ENCODE measurements at regions not wholly inside any gene's neighbourhood (a gene's known extent, or its start where the extent isn't known, plus 50 kb on each side); places are given as distances from the start of the nearest gene placed in this dataset.

GRCh38 chr6:167397712-167398111 is 72.8 kb downstream of the TTLL2 start:
- H3K9me3 Mint-ChIP-seq = peaks cover 0 to 1% (median 0%) of the 10 kb centered on the region in 7 donors
- intact Hi-C loops (cut with micrococcal nuclease) = no loop called here
- Histone ChIP-seq H3K4me3 (replicated peaks in 1 of 3; ENCODE audit: low read depth in 2 of 3, low read length in 3 of 3) (no peak overlapping the region), H3K4me2 (replicated peaks; ENCODE audit: extremely low read depth, low read length, poor library complexity, severe bottlenecking) (no peak overlapping the region), H4K20me1 (ENCODE audit: insufficient read depth, low read length) (no peaks in the 10 kb centered on the region), H3K4me1 (ENCODE audit: control insufficient read depth in 1 of 2, insufficient read depth in 2 of 2, low read length in 2 of 2) (no peaks in the 10 kb centered on the region), H3K27me3 (ENCODE audit: control insufficient read depth in 2 of 2, insufficient read depth in 2 of 2, low read length in 2 of 2) (no peaks in the 10 kb centered on the region), H3K27ac (ENCODE audit: low read depth in 1 of 2, low read length in 2 of 2) (no peak overlapping the region), H2AFZ (ENCODE audit: insufficient read depth, low read depth, low read length, poor library complexity, severe bottlenecking) (no peak overlapping the region), H3K9ac (ENCODE audit: insufficient read depth, low read length, poor library complexity, severe bottlenecking) (no peak overlapping the region), H3K36me3 (replicated peaks in 1 of 2; ENCODE audit: control insufficient read depth in 1 of 2, insufficient read depth in 2 of 2, low read length in 2 of 2) (no peaks in the 10 kb centered on the region), H3K79me2 (ENCODE audit: insufficient read depth, low read length) (no peaks in the 10 kb centered on the region), H3K9me3 (replicated peaks in 1 of 2; ENCODE audit: control insufficient read depth in 1 of 2, insufficient read depth in 1 of 2, low read length in 2 of 2) (no peaks in the 10 kb centered on the region)
- H3K27me3 Mint-ChIP-seq (ENCODE audit: low read depth in 3 of 3) = peaks cover 3 to 12% (median 5%) of the 10 kb centered on the region in 3 donors
- H3K4me1 Mint-ChIP-seq = no peaks in the 10 kb centered on the region
- H3K27ac Mint-ChIP-seq = no peak overlapping the region
- no peak overlapping the region for H3K4me3 Mint-ChIP-seq
- no CpG with 5 or more reads among the region's 6 CpGs for WGBS (ENCODE audit: insufficient coverage)
- DNase-seq = no peak
- no peaks in the 10 kb centered on the region for H3K36me3 Mint-ChIP-seq
- no peak for TF ChIP-seq CTCF (IDR thresholded peaks at IDR 0.05)

DNA sequence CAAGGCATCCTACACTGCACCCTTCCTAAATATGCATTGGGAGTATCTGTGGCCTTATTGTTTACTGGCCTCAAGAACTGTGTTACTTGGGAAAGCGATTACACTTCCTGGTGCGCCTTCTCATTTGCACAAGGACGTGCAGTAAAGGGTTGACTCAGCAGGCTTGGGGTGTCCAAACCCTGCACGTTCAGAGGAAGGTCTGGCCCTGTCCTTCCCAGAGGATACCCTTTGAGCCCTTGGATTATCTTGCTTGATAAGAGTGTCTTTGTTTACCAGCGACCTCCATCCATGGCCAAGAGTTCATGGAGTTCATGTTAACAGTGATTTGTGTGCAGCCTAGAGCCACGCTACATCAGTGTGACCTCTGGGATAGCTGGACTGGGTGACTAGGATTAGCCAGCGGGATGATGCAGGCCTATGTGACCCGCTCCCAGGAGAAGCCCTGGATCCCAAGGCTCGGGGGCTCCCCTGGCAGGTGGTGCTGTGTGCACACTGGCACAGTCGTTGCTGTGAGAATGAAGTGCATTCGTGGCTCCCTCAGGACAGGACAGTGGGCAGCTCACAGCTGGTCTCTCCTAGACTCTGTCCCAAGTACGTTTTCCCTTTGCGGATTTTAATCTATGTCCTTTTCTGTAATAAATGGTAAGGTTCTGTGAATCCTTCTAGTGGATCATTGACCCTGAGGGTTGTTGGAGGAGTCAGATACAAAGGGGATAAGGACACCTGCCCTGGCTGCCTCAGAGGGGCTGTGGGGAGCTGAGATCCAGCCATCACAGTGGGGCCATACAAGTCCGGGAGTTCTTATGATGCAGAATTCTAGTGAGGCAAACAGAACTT is 73.5 kb downstream of the TTLL2 start:
- WGBS (ENCODE audit: insufficient coverage) = 87% methylated on average over 11 of the region's 14 CpGs
- Histone ChIP-seq H3K36me3 (replicated peaks in 1 of 2; ENCODE audit: control insufficient read depth in 1 of 2, insufficient read depth in 2 of 2, low read length in 2 of 2) (no peaks in the 10 kb centered on the region), H3K9me3 (replicated peaks in 1 of 2; ENCODE audit: control insufficient read depth in 1 of 2, insufficient read depth in 1 of 2, low read length in 2 of 2) (no peaks in the 10 kb centered on the region), H3K27ac (ENCODE audit: low read depth in 1 of 2, low read length in 2 of 2) (no peak overlapping the region), H3K4me3 (replicated peaks in 1 of 3; ENCODE audit: low read depth in 2 of 3, low read length in 3 of 3) (no peak overlapping the region), H3K79me2 (ENCODE audit: insufficient read depth, low read length) (no peaks in the 10 kb centered on the region), H4K20me1 (ENCODE audit: insufficient read depth, low read length) (no peaks in the 10 kb centered on the region), H3K27me3 (ENCODE audit: control insufficient read depth in 2 of 2, insufficient read depth in 2 of 2, low read length in 2 of 2) (no peaks in the 10 kb centered on the region), H3K9ac (ENCODE audit: insufficient read depth, low read length, poor library complexity, severe bottlenecking) (no peak overlapping the region), H2AFZ (ENCODE audit: insufficient read depth, low read depth, low read length, poor library complexity, severe bottlenecking) (no peak overlapping the region), H3K4me1 (ENCODE audit: control insufficient read depth in 1 of 2, insufficient read depth in 2 of 2, low read length in 2 of 2) (no peaks in the 10 kb centered on the region), H3K4me2 (replicated peaks; ENCODE audit: extremely low read depth, low read length, poor library complexity, severe bottlenecking) (no peak overlapping the region)
- DNase-seq = no peak
- intact Hi-C loops (cut with micrococcal nuclease) = no loop called here
- Mint-ChIP-seq H3K4me3 (no peak overlapping the region), H3K27me3 (ENCODE audit: low read depth in 3 of 3) (peaks cover 3 to 9% (median 5%) of the 10 kb centered on the region in 3 donors), H3K36me3 (no peaks in the 10 kb centered on the region), H3K4me1 (no peaks in the 10 kb centered on the region), H3K9me3 (peaks cover 0 to 1% (median 0%) of the 10 kb centered on the region in 7 donors), H3K27ac (no peak overlapping the region)
- TF ChIP-seq CTCF (IDR thresholded peaks at IDR 0.05) = no peak

Measured in CD14-positive monocyte (primary cell).